Calu3 (cell line): ENCODE measurements at regions not wholly inside any gene's neighbourhood (a gene's known extent, or its start where the extent isn't known, plus 50 kb on each side); places are given as distances from the start of the nearest gene placed in this dataset.

Experiments
- BruUV-seq: library from RNA; stranded (reverse); fragments of 400-500 nt; replicated peaks from 2 replicates; lab custom pipeline; 2021; lab: Mats Ljungman, UMichigan
- CTCF ChIA-PET: fragments of 300-600 bp; sonication (Branson Sonifier 250); formaldehyde crosslinking; loops from one replicate; lab custom pipeline; 2022; ENCODE audit warnings: antibody characterized with exemption; lab: Charles Lee
- DNase-seq: peaks from one replicate; pipeline ENCODE4 v3.0.0; 2022
- H3K27ac Mint-ChIP-seq: one replicate; pipeline ENCODE4 v1.8.0; 2022; ENCODE audit warnings: mixed read lengths; ENCODE audit not compliant: unreplicated experiment
- H3K27me3 Mint-ChIP-seq: one replicate; pipeline ENCODE4 v1.8.0; 2022; ENCODE audit warnings: mixed read lengths; ENCODE audit not compliant: unreplicated experiment
- H3K36me3 Mint-ChIP-seq: one replicate; pipeline ENCODE4 v1.8.0; 2022; ENCODE audit warnings: mild to moderate bottlenecking, moderate library complexity, mixed read lengths; ENCODE audit not compliant: insufficient read depth, unreplicated experiment
- H3K4me1 Mint-ChIP-seq: one replicate; pipeline ENCODE4 v1.8.0; 2022; ENCODE audit warnings: mild to moderate bottlenecking, low read depth, mixed read lengths; ENCODE audit not compliant: unreplicated experiment
- H3K4me3 Mint-ChIP-seq: one replicate; pipeline ENCODE4 v1.8.0; 2022; ENCODE audit warnings: mild to moderate bottlenecking, low read depth, moderate library complexity, mixed read lengths; ENCODE audit not compliant: unreplicated experiment
- H3K9me3 Mint-ChIP-seq: one replicate; pipeline ENCODE4 v1.8.0; 2022; ENCODE audit warnings: low read depth, mixed read lengths; ENCODE audit not compliant: unreplicated experiment
- intact Hi-C: fragments of 100-400 bp; cut with micrococcal nuclease; formaldehyde crosslinking; loops from one replicate; pipeline ENCODE4 v1.10.0; 2022; ENCODE audit not compliant: unreplicated experiment
- TF ChIP-seq, protein P1 (sequence below): fragments of 200-600 bp; IDR thresholded peaks from one replicate; pipeline ENCODE4 v1.8.0; 2022; ENCODE audit warnings: antibody characterized with exemption; ENCODE audit not compliant: unreplicated experiment

DNA sequence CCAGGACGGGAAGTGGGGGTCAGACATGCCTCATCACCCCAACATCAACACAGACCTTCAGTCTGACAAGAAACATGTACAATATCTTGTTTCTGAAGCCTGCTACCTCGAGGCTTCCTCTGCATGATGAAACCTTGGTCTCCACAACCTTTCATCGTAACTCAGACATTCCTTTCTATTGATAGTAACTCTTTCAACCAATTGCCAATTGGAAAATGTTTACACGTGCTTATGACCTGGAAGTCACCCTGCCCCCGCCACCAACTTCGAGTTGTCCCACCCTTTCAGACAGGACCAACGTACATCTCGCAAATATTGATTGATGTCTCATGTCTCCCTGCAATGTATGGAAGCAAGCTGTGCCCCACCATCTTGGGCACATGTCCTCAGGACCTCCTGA is 159.5 kb downstream of the ETS2 start:
- CTCF ChIA-PET = interaction anchor here (0.6 kb wide), 1 partner anchor 429 kb away, joined by 5 read pairs; no protein-coding TSS in a partner anchor
- no peaks in the 10 kb centered on the region for H3K4me1 Mint-ChIP-seq
- no peak overlapping the region for H3K4me3 Mint-ChIP-seq
- peak overlapping the region; percentile 70 for H3K27ac Mint-ChIP-seq
- BruUV-seq = no TSS peak
- H3K9me3 Mint-ChIP-seq = peaks cover 3% of the 10 kb centered on the region
- H3K36me3 Mint-ChIP-seq = peaks cover 9% of the 10 kb centered on the region
- no peak for DNase-seq
- H3K27me3 Mint-ChIP-seq = no peaks in the 10 kb centered on the region
- intact Hi-C loops = no loop called here
- TF ChIP-seq, protein P1, sequence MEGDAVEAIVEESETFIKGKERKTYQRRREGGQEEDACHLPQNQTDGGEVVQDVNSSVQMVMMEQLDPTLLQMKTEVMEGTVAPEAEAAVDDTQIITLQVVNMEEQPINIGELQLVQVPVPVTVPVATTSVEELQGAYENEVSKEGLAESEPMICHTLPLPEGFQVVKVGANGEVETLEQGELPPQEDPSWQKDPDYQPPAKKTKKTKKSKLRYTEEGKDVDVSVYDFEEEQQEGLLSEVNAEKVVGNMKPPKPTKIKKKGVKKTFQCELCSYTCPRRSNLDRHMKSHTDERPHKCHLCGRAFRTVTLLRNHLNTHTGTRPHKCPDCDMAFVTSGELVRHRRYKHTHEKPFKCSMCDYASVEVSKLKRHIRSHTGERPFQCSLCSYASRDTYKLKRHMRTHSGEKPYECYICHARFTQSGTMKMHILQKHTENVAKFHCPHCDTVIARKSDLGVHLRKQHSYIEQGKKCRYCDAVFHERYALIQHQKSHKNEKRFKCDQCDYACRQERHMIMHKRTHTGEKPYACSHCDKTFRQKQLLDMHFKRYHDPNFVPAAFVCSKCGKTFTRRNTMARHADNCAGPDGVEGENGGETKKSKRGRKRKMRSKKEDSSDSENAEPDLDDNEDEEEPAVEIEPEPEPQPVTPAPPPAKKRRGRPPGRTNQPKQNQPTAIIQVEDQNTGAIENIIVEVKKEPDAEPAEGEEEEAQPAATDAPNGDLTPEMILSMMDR = no peak

- H3K27me3 Mint-ChIP-seq = no peaks in the 10 kb centered on the region
- H3K4me1 Mint-ChIP-seq = peaks cover 20% of the 10 kb centered on the region
- peaks cover 3% of the 10 kb centered on the region for H3K9me3 Mint-ChIP-seq
- no peak overlapping the region for H3K27ac Mint-ChIP-seq
- no TSS peak for BruUV-seq
- no peak for DNase-seq
- TF ChIP-seq, protein P1 = no peak
- peaks cover 9% of the 10 kb centered on the region for H3K36me3 Mint-ChIP-seq
- CTCF ChIA-PET = no interaction called here
- no peak overlapping the region for H3K4me3 Mint-ChIP-seq
- intact Hi-C loops = no loop called here
Observed at GRCh38 chr21:38963006-38963405, 157.3 kb downstream of the ETS2 start.

DNA sequence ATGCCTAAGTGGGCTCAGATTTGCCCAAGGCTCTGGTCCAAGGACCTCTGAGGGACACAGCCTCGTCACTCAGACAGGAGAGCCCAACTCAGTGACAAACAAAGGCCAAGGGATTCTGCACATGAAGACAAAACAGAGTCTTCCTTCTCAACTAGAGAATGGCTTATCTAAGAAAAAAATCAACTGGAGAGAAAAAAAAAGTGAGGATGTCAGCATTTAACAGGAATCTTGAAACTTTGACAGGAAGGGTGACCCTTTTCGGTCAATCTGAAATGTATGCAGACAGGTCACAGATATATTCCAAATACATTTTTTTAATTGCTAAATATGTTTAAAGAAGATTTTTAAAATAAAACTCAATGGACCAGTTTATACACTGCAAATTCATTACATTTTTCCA is 154.5 kb downstream of the ETS2 start:
- CTCF ChIA-PET = interaction anchor here (0.5 kb wide), 1 partner anchor 17 kb away, joined by 3 read pairs; no protein-coding TSS in a partner anchor

DNA sequence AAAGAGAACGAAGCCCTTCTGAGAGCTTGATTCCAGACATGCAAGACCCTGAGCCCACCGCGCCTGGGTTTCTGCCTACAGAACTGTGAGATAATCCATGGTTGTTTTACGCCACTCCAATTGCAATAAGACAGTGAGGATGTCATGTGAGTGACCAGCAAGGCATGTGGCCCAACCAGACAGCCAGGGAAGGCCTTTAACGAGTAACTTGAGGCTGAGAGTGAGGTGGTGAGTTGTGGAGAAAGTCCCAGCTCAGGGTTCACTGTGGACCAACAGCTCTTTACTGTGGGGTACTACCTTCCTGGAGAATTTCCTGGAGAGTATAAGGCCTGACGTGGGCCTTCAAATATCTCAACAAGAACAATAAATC is 153.9 kb downstream of the ETS2 start:
- H3K27me3 Mint-ChIP-seq = no peaks in the 10 kb centered on the region
- H3K9me3 Mint-ChIP-seq = peaks cover 3% of the 10 kb centered on the region
- no peaks in the 10 kb centered on the region for H3K36me3 Mint-ChIP-seq
- BruUV-seq = no TSS peak
- intact Hi-C loops = loop anchor here (5.0 kb wide), 1 partner anchor 42 kb away; no protein-coding TSS in a partner anchor
- H3K4me3 Mint-ChIP-seq = no peak overlapping the region
- no peak for DNase-seq
- no peak overlapping the region for H3K27ac Mint-ChIP-seq
- peaks cover 44% of the 10 kb centered on the region for H3K4me1 Mint-ChIP-seq
- CTCF ChIA-PET = interaction anchor here (0.9 to 1.5 kb wide), 2 partner anchors 42 to 151 kb away, joined by 3 to 4 read pairs; no protein-coding TSS in a partner anchor
- TF ChIP-seq, protein P1 = no peak

More for the DNA sequence above, 154.5 kb downstream of the ETS2 start:
- DNase-seq = no peak
- no peaks in the 10 kb centered on the region for H3K27me3 Mint-ChIP-seq
- H3K36me3 Mint-ChIP-seq = peaks cover 2% of the 10 kb centered on the region
- TF ChIP-seq, protein P1 = no peak
- H3K27ac Mint-ChIP-seq = no peak overlapping the region
- intact Hi-C loops = no loop called here
- peaks cover 39% of the 10 kb centered on the region for H3K4me1 Mint-ChIP-seq
- no TSS peak for BruUV-seq
- H3K9me3 Mint-ChIP-seq = peaks cover 3% of the 10 kb centered on the region
- H3K4me3 Mint-ChIP-seq = no peak overlapping the region
